HEK293 (cell line): ENCODE measurements at regions not wholly inside any gene's neighbourhood (a gene's known extent, or its start where the extent isn't known, plus 50 kb on each side); places are given as distances from the start of the nearest gene placed in this dataset.

ENCODE experiments used
- CTCF ChIA-PET: fragments of 350-600 bp; formaldehyde crosslinking; extraction: SDS; loops from one replicate; lab custom pipeline; 2021; ENCODE audit warnings: antibody characterized with exemption; lab: Yijun Ruan, JAX
- POLR2A ChIA-PET: fragments of 300-600 bp; formaldehyde crosslinking; extraction: SDS; loops from one replicate; lab custom pipeline; 2020; ENCODE audit warnings: antibody characterized with exemption, inconsistent platforms; lab: Yijun Ruan, JAX
- H3K27ac ChIP-seq: fragments of 200-500 bp; sonication (Bioruptor generic); 2 replicates; pipeline ENCODE4 v1.5.1; 2014; ENCODE audit warnings: low read depth, low read length, control low read depth, inconsistent platforms; ENCODE audit errors: extremely low read depth
- H3K36me3 ChIP-seq, 2 experiments: fragments of 200-500 bp in 1 of 2; sonication (Bioruptor generic) in 1 of 2; 1 replicate in 1 of 2; 2 replicates in 1 of 2; pipeline ENCODE4 v1.5.1; 2014 to 2017; ENCODE audit warnings: inconsistent platforms in 2 of 2, low read length in 2 of 2; ENCODE audit not compliant: control insufficient read depth in 2 of 2, insufficient read depth in 1 of 2
- H3K4me1 ChIP-seq: fragments of 200-500 bp; sonication (Bioruptor generic); 2 replicates; pipeline ENCODE4 v1.5.1; 2014; ENCODE audit warnings: mild to moderate bottlenecking, low read length, inconsistent platforms; ENCODE audit not compliant: control insufficient read depth, insufficient read depth
- H3K4me3 ChIP-seq: 2 replicates; pipeline ENCODE4 v1.5.1; 2011; ENCODE audit warnings: low read depth, mild to moderate bottlenecking, control low read depth, low read length, moderate library complexity
- H3K9me3 ChIP-seq: fragments of 200-500 bp; sonication (Bioruptor generic); 2 replicates; pipeline ENCODE4 v1.5.1; 2014; ENCODE audit warnings: low read depth, low read length, inconsistent platforms; ENCODE audit not compliant: control insufficient read depth, insufficient read depth
- HOXA7 ChIP-seq: sonication (generic); formaldehyde crosslinking; IDR thresholded peaks from 2 replicates; pipeline ENCODE4 v1.8.1; 2022; ENCODE audit warnings: missing genetic modification reagents, borderline replicate concordance
- INSM2 ChIP-seq: fragments of 450-650 bp; formaldehyde crosslinking; IDR thresholded peaks from 2 replicates; pipeline ENCODE4 v1.5.1; 2016; ENCODE audit warnings: missing biosample characterization, missing genetic modification characterization
- KLF1 ChIP-seq: fragments of 450-650 bp; formaldehyde crosslinking; IDR thresholded peaks from 2 replicates; pipeline ENCODE4 v1.5.1; 2016; ENCODE audit warnings: missing biosample characterization, missing genetic modification characterization
- OVOL3 ChIP-seq: fragments of 450-650 bp; formaldehyde crosslinking; IDR thresholded peaks from 2 replicates; pipeline ENCODE4 v1.5.1; 2016; ENCODE audit warnings: missing biosample characterization, missing genetic modification characterization
- PBX3 ChIP-seq: sonication (generic); formaldehyde crosslinking; IDR thresholded peaks from 2 replicates; pipeline ENCODE4 v1.8.1; 2022; ENCODE audit warnings: mild to moderate bottlenecking, moderate library complexity, missing genetic modification reagents
- PRDM2 ChIP-seq: fragments of 450-650 bp; formaldehyde crosslinking; IDR thresholded peaks from 2 replicates; pipeline ENCODE4 v1.5.1; 2016; ENCODE audit warnings: missing biosample characterization, missing genetic modification characterization, borderline replicate concordance
- SCRT2 ChIP-seq: fragments of 450-650 bp; formaldehyde crosslinking; IDR thresholded peaks from 2 replicates; pipeline ENCODE4 v1.5.1; 2016; ENCODE audit warnings: missing biosample characterization, missing genetic modification characterization
- TRIM28 ChIP-seq: IDR thresholded peaks from 2 replicates; pipeline ENCODE4 v1.6.1; 2011; ENCODE audit warnings: low read length, control low read depth, borderline replicate concordance
- ZBTB20 ChIP-seq: fragments of 450-650 bp; formaldehyde crosslinking; IDR thresholded peaks from 2 replicates; pipeline ENCODE4 v1.5.1; 2016; ENCODE audit warnings: missing biosample characterization, missing genetic modification characterization
- ZFHX2 ChIP-seq: fragments of 450-650 bp; formaldehyde crosslinking; conservative IDR thresholded peaks from 2 replicates; pipeline ENCODE4 v1.5.1; 2016; ENCODE audit warnings: missing biosample characterization, missing genetic modification characterization
- ZFP41 ChIP-seq: fragments of 450-650 bp; formaldehyde crosslinking; IDR thresholded peaks from 2 replicates; pipeline ENCODE4 v1.5.1; 2016; ENCODE audit warnings: missing biosample characterization, missing genetic modification characterization, borderline replicate concordance
- ZNF121 ChIP-seq: fragments of 450-650 bp; formaldehyde crosslinking; IDR thresholded peaks from 2 replicates; pipeline ENCODE4 v1.5.1; 2016; ENCODE audit warnings: missing biosample characterization, missing genetic modification characterization
- ZNF133 ChIP-seq: fragments of 450-650 bp; formaldehyde crosslinking; IDR thresholded peaks from 2 replicates; pipeline ENCODE4 v1.5.1; 2016; ENCODE audit warnings: missing biosample characterization, missing genetic modification characterization
- ZNF23 ChIP-seq: fragments of 450-650 bp; formaldehyde crosslinking; IDR thresholded peaks from 2 replicates; pipeline ENCODE4 v1.5.1; 2016; ENCODE audit warnings: missing biosample characterization, missing genetic modification characterization, borderline replicate concordance
- ZNF239 ChIP-seq: fragments of 450-650 bp; formaldehyde crosslinking; IDR thresholded peaks from 2 replicates; pipeline ENCODE4 v1.5.1; 2016; ENCODE audit warnings: missing biosample characterization, missing genetic modification characterization
- ZNF248 ChIP-seq: fragments of 450-650 bp; formaldehyde crosslinking; IDR thresholded peaks from 2 replicates; pipeline ENCODE4 v1.5.1; 2017; ENCODE audit warnings: missing biosample characterization, missing genetic modification characterization
- ZNF274 ChIP-seq, 2 experiments: fragments of 200-500 bp in 1 of 2; fragments of 450-650 bp in 1 of 2; sonication (Bioruptor generic) in 1 of 2; formaldehyde crosslinking in 1 of 2; IDR thresholded peaks; 2 replicates each; pipeline versions ENCODE4 v1.5.1 to v1.6.1; 2014 to 2016; ENCODE audit warnings: borderline replicate concordance in 1 of 2, inconsistent platforms in 1 of 2, low read length in 1 of 2, missing biosample characterization in 1 of 2, missing genetic modification characterization in 1 of 2
- ZNF292 ChIP-seq: fragments of 450-650 bp; formaldehyde crosslinking; IDR thresholded peaks from 2 replicates; pipeline ENCODE4 v1.5.1; 2016; ENCODE audit warnings: low read depth, missing biosample characterization, missing genetic modification characterization, borderline replicate concordance
- ZNF354C ChIP-seq: fragments of 450-650 bp; formaldehyde crosslinking; IDR thresholded peaks from 2 replicates; pipeline ENCODE4 v1.5.1; 2016; ENCODE audit warnings: missing biosample characterization, missing genetic modification characterization, low read depth, borderline replicate concordance
- ZNF549 ChIP-seq: fragments of 450-650 bp; IDR thresholded peaks from 2 replicates; pipeline ENCODE4 v1.5.1; 2018; ENCODE audit warnings: missing biosample characterization, missing genetic modification characterization, mild to moderate bottlenecking, inconsistent platforms, moderate library complexity
- ZNF571 ChIP-seq: fragments of 450-650 bp; formaldehyde crosslinking; IDR thresholded peaks from 2 replicates; pipeline ENCODE4 v1.5.0; 2017; ENCODE audit warnings: missing biosample characterization, missing genetic modification characterization
- ZNF654 ChIP-seq: fragments of 450-650 bp; formaldehyde crosslinking; IDR thresholded peaks from 2 replicates; pipeline ENCODE4 v1.5.1; 2016; ENCODE audit warnings: low read depth, missing biosample characterization, missing genetic modification characterization
- ZNF768 ChIP-seq: fragments of 450-650 bp; formaldehyde crosslinking; IDR thresholded peaks from 2 replicates; pipeline ENCODE4 v1.5.1; 2018; ENCODE audit warnings: missing biosample characterization, mild to moderate bottlenecking, missing genetic modification characterization
- ZNF777 ChIP-seq: fragments of 450-650 bp; formaldehyde crosslinking; IDR thresholded peaks from 2 replicates; pipeline ENCODE4 v1.5.1; 2017; ENCODE audit warnings: missing biosample characterization, missing genetic modification characterization, borderline replicate concordance

- no peak for TF ChIP-seq ZNF768 (tag by site-specific recombination)
- TF ChIP-seq SCRT2 (tag by site-specific recombination) = no peak
- TF ChIP-seq ZNF354C = no peak
- no peak for TF ChIP-seq ZNF239 (tag by site-specific recombination)
- TF ChIP-seq PRDM2 (tag by site-specific recombination) = no peak
- TF ChIP-seq ZNF23 (tag by site-specific recombination) = no peak
- TF ChIP-seq ZNF777 = no peak
Measured at GRCh38 chr14:66238969-66239368, 247.2 kb upstream of the CCDC196 start (continued).

GRCh38 chr14:66239589-66239988 lies 246.6 kb upstream of the CCDC196 start:
- POLR2A ChIA-PET = no interaction called here
- TF ChIP-seq INSM2 (tag by site-specific recombination) (no peak), ZNF121 (no peak), ZNF549 (tag by site-specific recombination) (no peak), ZNF133 (tag by site-specific recombination) (no peak), TRIM28 (no peak), ZNF248 (no peak), ZNF654 (no peak), ZFHX2 (tag by site-specific recombination) (no peak), ZNF292 (tag by site-specific recombination) (no peak), ZFP41 (no peak), ZNF274 (IDR thresholded peaks at IDR 0.05; ENCODE audit: low read length) (no peak), ZNF274 (tag by site-specific recombination; IDR thresholded peaks at IDR 0.05; ENCODE audit: borderline replicate concordance) (no peak), ZNF571 (tag by site-specific recombination) (no peak), OVOL3 (no peak), PBX3 (CRISPR knock-in tag) (no peak), ZBTB20 (tag by site-specific recombination) (no peak), KLF1 (tag by site-specific recombination) (no peak), HOXA7 (CRISPR knock-in tag) (no peak)
- Histone ChIP-seq H3K9me3 (no peaks in the 10 kb centered on the region), H3K27ac (no peak overlapping the region), H3K4me1 (no peaks in the 10 kb centered on the region), H3K36me3 (no peaks in the 10 kb centered on the region), H3K4me3 (no peak overlapping the region)
- CTCF ChIA-PET = interaction anchor here (0.6 kb wide), 1 partner anchor 25 kb away, joined by 3 read pairs; no protein-coding TSS in a partner anchor
